ENCODE measurements at regions not wholly inside any gene's neighbourhood (a gene's known extent, or its start where the extent isn't known, plus 50 kb on each side); places are given as distances from the start of the nearest gene placed in this dataset.

GRCh38 chr13:64272681-64273080 lies 2857.0 kb upstream of the PCDH20 start:
- no peak for TF ChIP-seq CTCF (IDR thresholded peaks at IDR 0.05)
- ATAC-seq (ENCODE audit: low FRiP score), result no peak
- DNase-seq (ENCODE audit: low spot score), result no peak

- no peak for ATAC-seq (ENCODE audit: low FRiP score)
- no peak for TF ChIP-seq CTCF (IDR thresholded peaks at IDR 0.05)
- DNase-seq (ENCODE audit: low spot score), result no peak
These were observed 2850.4 kb upstream of the PCDH20 start for GRCh38 chr13:64266024-64266423.

- TF ChIP-seq CTCF (IDR thresholded peaks at IDR 0.05), result no peak
- ATAC-seq (ENCODE audit: low FRiP score) (no peak), DNase-seq (ENCODE audit: low spot score) (no peak)
These were observed 2847.6 kb upstream of the PCDH20 start for GRCh38 chr13:64263285-64263684.

GRCh38 chr13:64256751-64257150 lies 2841.1 kb upstream of the PCDH20 start:
- TF ChIP-seq CTCF (IDR thresholded peaks at IDR 0.05), result no peak
- ATAC-seq (ENCODE audit: low FRiP score), result no peak
- DNase-seq (ENCODE audit: low spot score), result no peak

GRCh38 chr13:64255988-64256387 lies 2840.3 kb upstream of the PCDH20 start:
- no peak for TF ChIP-seq CTCF (IDR thresholded peaks at IDR 0.05)
- DNase-seq (ENCODE audit: low spot score) (no peak), ATAC-seq (ENCODE audit: low FRiP score) (no peak)

- DNase-seq (ENCODE audit: low spot score) (no peak), ATAC-seq (ENCODE audit: low FRiP score) (no peak)
- TF ChIP-seq CTCF (IDR thresholded peaks at IDR 0.05), result no peak
These were observed 2832.9 kb upstream of the PCDH20 start for GRCh38 chr13:64248371-64249065.

- ATAC-seq (ENCODE audit: low FRiP score) (no peak), DNase-seq (ENCODE audit: low spot score) (no peak)
- no peak for TF ChIP-seq CTCF (IDR thresholded peaks at IDR 0.05)
These were observed 2823.7 kb upstream of the PCDH20 start for GRCh38 chr13:64239372-64239771.

Data from omental fat pad (tissue), 3 donors.